ENCODE measurements at regions not wholly inside any gene's neighbourhood (a gene's known extent, or its start where the extent isn't known, plus 50 kb on each side); places are given as distances from the start of the nearest gene placed in this dataset.

- TF ChIP-seq CTCF (conservative IDR thresholded peaks at IDR 0.05 in 1 of 2, IDR thresholded peaks at IDR 0.05 in 1 of 2; ENCODE audit: extremely low read depth in 1 of 2, insufficient read depth in 1 of 2, low read depth in 1 of 2, low read length in 2 of 2), result no peak
- TF ChIP-seq EZH2 (IDR thresholded peaks at IDR 0.05; ENCODE audit: borderline replicate concordance, low read length), result no peak
Measured at GRCh38 chr14:101673873-101674272, 87.6 kb upstream of the PPP2R5C start.
